ENCODE measurements at regions not wholly inside any gene's neighbourhood (a gene's known extent, or its start where the extent isn't known, plus 50 kb on each side); places are given as distances from the start of the nearest gene placed in this dataset.

DNA sequence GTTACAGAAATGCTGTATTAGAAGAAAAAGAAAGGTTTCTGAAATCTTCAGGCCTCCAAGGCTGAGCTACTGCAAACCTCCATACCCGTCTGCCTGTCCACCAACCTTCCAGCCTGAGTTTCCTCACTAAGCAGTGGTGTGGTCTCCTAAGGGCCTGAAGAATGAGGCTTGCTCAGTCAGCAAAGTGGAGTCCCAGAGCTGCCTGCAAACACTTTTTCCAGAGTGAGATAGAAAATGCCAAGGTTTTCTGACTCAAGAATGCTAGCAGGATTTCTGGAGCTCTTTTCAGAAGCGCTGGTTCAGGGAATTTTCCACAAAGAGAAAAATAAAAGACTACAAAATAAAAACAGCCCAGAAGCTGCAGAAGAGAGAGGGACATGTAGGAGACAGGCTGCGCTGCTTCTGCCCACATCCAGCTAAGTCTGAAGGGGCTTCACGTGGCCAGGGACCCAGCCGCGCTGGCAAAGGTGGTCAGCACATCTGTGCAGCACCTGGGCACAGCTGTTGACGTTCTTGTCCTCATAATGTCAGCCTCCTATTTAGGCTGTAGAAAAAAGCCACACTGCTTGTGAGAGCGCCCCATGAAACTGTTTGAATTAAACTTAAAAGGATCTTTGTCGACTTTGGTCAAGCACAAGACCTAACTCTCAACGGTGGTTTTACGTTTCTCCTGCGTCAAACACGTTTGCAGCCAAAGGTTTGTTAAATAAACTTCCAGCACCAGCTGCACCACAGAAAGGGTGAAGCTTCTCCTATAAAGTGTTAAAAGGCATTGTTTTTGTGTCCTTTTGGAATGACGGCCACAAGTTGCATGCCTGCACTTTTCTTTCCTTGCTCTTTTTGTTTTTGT is 209.0 kb downstream of the THBS2 start:
- TF ChIP-seq, protein P1, sequence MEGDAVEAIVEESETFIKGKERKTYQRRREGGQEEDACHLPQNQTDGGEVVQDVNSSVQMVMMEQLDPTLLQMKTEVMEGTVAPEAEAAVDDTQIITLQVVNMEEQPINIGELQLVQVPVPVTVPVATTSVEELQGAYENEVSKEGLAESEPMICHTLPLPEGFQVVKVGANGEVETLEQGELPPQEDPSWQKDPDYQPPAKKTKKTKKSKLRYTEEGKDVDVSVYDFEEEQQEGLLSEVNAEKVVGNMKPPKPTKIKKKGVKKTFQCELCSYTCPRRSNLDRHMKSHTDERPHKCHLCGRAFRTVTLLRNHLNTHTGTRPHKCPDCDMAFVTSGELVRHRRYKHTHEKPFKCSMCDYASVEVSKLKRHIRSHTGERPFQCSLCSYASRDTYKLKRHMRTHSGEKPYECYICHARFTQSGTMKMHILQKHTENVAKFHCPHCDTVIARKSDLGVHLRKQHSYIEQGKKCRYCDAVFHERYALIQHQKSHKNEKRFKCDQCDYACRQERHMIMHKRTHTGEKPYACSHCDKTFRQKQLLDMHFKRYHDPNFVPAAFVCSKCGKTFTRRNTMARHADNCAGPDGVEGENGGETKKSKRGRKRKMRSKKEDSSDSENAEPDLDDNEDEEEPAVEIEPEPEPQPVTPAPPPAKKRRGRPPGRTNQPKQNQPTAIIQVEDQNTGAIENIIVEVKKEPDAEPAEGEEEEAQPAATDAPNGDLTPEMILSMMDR (IDR thresholded peaks at IDR 0.05), result no peak
- no peak for TF ChIP-seq POLR2AphosphoS5 (IDR thresholded peaks at IDR 0.05)
